ENCODE measurements at regions not wholly inside any gene's neighbourhood (a gene's known extent, or its start where the extent isn't known, plus 50 kb on each side); places are given as distances from the start of the nearest gene placed in this dataset.

GRCh38 chr11:42363701-42364100 is 904.2 kb upstream of the LRRC4C start:
- TF ChIP-seq YY1 (IDR thresholded peaks at IDR 0.05; ENCODE audit: low read depth) (no peak), EP300 (IDR thresholded peaks at IDR 0.05; ENCODE audit: borderline replicate concordance) (no peak), REST (IDR thresholded peaks at IDR 0.05; ENCODE audit: low read depth) (no peak), EGR1 (IDR thresholded peaks at IDR 0.05) (no peak), TCF12 (IDR thresholded peaks at IDR 0.05; ENCODE audit: low read depth) (no peak), FOXM1 (IDR thresholded peaks at IDR 0.05; ENCODE audit: borderline replicate concordance, low read depth) (no peak), NFIC (IDR thresholded peaks at IDR 0.05) (no peak), USF1 (IDR thresholded peaks at IDR 0.05) (no peak), ZBTB7A (IDR thresholded peaks at IDR 0.05; ENCODE audit: low read depth) (no peak), TEAD4 (IDR thresholded peaks at IDR 0.05) (no peak), MAX (IDR thresholded peaks at IDR 0.05) (no peak), CEBPB (IDR thresholded peaks at IDR 0.05) (no peak), TAF1 (IDR thresholded peaks at IDR 0.05; ENCODE audit: low read depth) (no peak)

- TF ChIP-seq TAF1 (IDR thresholded peaks at IDR 0.05; ENCODE audit: low read depth): no peak
- no peak for TF ChIP-seq NFIC (IDR thresholded peaks at IDR 0.05)
- TF ChIP-seq CREB1 (IDR thresholded peaks at IDR 0.05; ENCODE audit: low read depth): no peak
- TF ChIP-seq YY1 (IDR thresholded peaks at IDR 0.05; ENCODE audit: low read depth): no peak
- TF ChIP-seq EP300 (IDR thresholded peaks at IDR 0.05; ENCODE audit: borderline replicate concordance): no peak
- no peak for TF ChIP-seq TCF12 (IDR thresholded peaks at IDR 0.05; ENCODE audit: low read depth)
- TF ChIP-seq FOXM1 (IDR thresholded peaks at IDR 0.05; ENCODE audit: borderline replicate concordance, low read depth): no peak
- no peak for TF ChIP-seq USF1 (IDR thresholded peaks at IDR 0.05)
- TF ChIP-seq TEAD4 (IDR thresholded peaks at IDR 0.05): no peak
- TF ChIP-seq ZBTB7A (IDR thresholded peaks at IDR 0.05; ENCODE audit: low read depth): no peak
- no peak for TF ChIP-seq RAD21 (IDR thresholded peaks at IDR 0.05; ENCODE audit: low read depth)
- TF ChIP-seq CEBPB (IDR thresholded peaks at IDR 0.05): no peak
- no peak for TF ChIP-seq REST (IDR thresholded peaks at IDR 0.05; ENCODE audit: low read depth)
- TF ChIP-seq EGR1 (IDR thresholded peaks at IDR 0.05): no peak
- no peak for TF ChIP-seq MAX (IDR thresholded peaks at IDR 0.05)
These were observed 921.7 kb upstream of the API5 start for GRCh38 chr11:42390116-42390515.

- TF ChIP-seq CEBPB (IDR thresholded peaks at IDR 0.05): no peak
- TF ChIP-seq NFIC (IDR thresholded peaks at IDR 0.05): no peak
- TF ChIP-seq MAX (IDR thresholded peaks at IDR 0.05): no peak
- no peak for TF ChIP-seq USF1 (IDR thresholded peaks at IDR 0.05)
- TF ChIP-seq EP300 (IDR thresholded peaks at IDR 0.05; ENCODE audit: borderline replicate concordance): no peak
- no peak for TF ChIP-seq TAF1 (IDR thresholded peaks at IDR 0.05; ENCODE audit: low read depth)
- TF ChIP-seq TCF12 (IDR thresholded peaks at IDR 0.05; ENCODE audit: low read depth): no peak
- TF ChIP-seq ZBTB7A (IDR thresholded peaks at IDR 0.05; ENCODE audit: low read depth): no peak
- TF ChIP-seq RAD21 (IDR thresholded peaks at IDR 0.05; ENCODE audit: low read depth): no peak
- TF ChIP-seq CREB1 (IDR thresholded peaks at IDR 0.05; ENCODE audit: low read depth): no peak
- no peak for TF ChIP-seq YY1 (IDR thresholded peaks at IDR 0.05; ENCODE audit: low read depth)
- TF ChIP-seq FOXM1 (IDR thresholded peaks at IDR 0.05; ENCODE audit: borderline replicate concordance, low read depth): no peak
- TF ChIP-seq REST (IDR thresholded peaks at IDR 0.05; ENCODE audit: low read depth): no peak
- TF ChIP-seq TEAD4 (IDR thresholded peaks at IDR 0.05): no peak
- no peak for TF ChIP-seq EGR1 (IDR thresholded peaks at IDR 0.05)
These were observed 914.3 kb upstream of the API5 start for GRCh38 chr11:42397483-42397882.

GRCh38 chr11:42407341-42407740 is 904.5 kb upstream of the API5 start:
- TF ChIP-seq YY1 (IDR thresholded peaks at IDR 0.05; ENCODE audit: low read depth) (no peak), NFIC (IDR thresholded peaks at IDR 0.05) (no peak), TEAD4 (IDR thresholded peaks at IDR 0.05) (no peak), TAF1 (IDR thresholded peaks at IDR 0.05; ENCODE audit: low read depth) (no peak), EGR1 (IDR thresholded peaks at IDR 0.05) (no peak), USF1 (IDR thresholded peaks at IDR 0.05) (no peak), REST (IDR thresholded peaks at IDR 0.05; ENCODE audit: low read depth) (no peak), CREB1 (IDR thresholded peaks at IDR 0.05; ENCODE audit: low read depth) (no peak), FOXM1 (IDR thresholded peaks at IDR 0.05; ENCODE audit: borderline replicate concordance, low read depth) (no peak), TCF12 (IDR thresholded peaks at IDR 0.05; ENCODE audit: low read depth) (no peak), CEBPB (IDR thresholded peaks at IDR 0.05) (no peak), MAX (IDR thresholded peaks at IDR 0.05) (no peak), RAD21 (IDR thresholded peaks at IDR 0.05; ENCODE audit: low read depth) (no peak), EP300 (IDR thresholded peaks at IDR 0.05; ENCODE audit: borderline replicate concordance) (no peak), ZBTB7A (IDR thresholded peaks at IDR 0.05; ENCODE audit: low read depth) (no peak)
